H9 (cell line): ENCODE measurements at regions not wholly inside any gene's neighbourhood (a gene's known extent, or its start where the extent isn't known, plus 50 kb on each side); places are given as distances from the start of the nearest gene placed in this dataset.

Experiments
- DNase-seq: peaks from one replicate; pipeline ENCODE4 v3.0.0-alpha.2; 2017
- H2AFZ ChIP-seq: one replicate; pipeline ENCODE4 v1.6.1; 2013; ENCODE audit warnings: mild to moderate bottlenecking, low read length, control low read depth, moderate library complexity
- H2AK5ac ChIP-seq: 2 replicates; pipeline ENCODE4 v1.6.1; 2013; ENCODE audit warnings: low read length, control low read depth, mixed read lengths; ENCODE audit not compliant: insufficient read length
- H2BK120ac ChIP-seq: one replicate; pipeline ENCODE4 v1.6.1; 2013; ENCODE audit warnings: low read depth, mild to moderate bottlenecking, low read length, control low read depth, inconsistent platforms; ENCODE audit not compliant: poor library complexity, severe bottlenecking
- H2BK12ac ChIP-seq: 2 replicates; pipeline ENCODE4 v1.6.1; 2013; ENCODE audit warnings: low read length, control low read depth, mixed read lengths, low read depth; ENCODE audit not compliant: insufficient read length
- H2BK15ac ChIP-seq: 2 replicates; pipeline ENCODE4 v1.6.1; 2013; ENCODE audit warnings: low read depth, low read length, control low read depth
- H2BK20ac ChIP-seq: one replicate; pipeline ENCODE4 v1.6.1; 2013; ENCODE audit warnings: low read depth, mild to moderate bottlenecking, low read length, control low read depth, inconsistent platforms; ENCODE audit not compliant: poor library complexity, severe bottlenecking
- H2BK5ac ChIP-seq: 2 replicates; pipeline ENCODE4 v1.6.1; 2013; ENCODE audit warnings: low read length, control low read depth, mixed read lengths; ENCODE audit not compliant: insufficient read length
- H3K14ac ChIP-seq: 2 replicates; pipeline ENCODE4 v1.6.1; 2013; ENCODE audit warnings: low read length, control low read depth; ENCODE audit not compliant: insufficient read depth
- H3K18ac ChIP-seq: 2 replicates; pipeline ENCODE4 v1.6.1; 2013; ENCODE audit warnings: low read depth, mild to moderate bottlenecking, mixed read lengths, low read length, control low read depth; ENCODE audit not compliant: insufficient read length
- H3K23ac ChIP-seq: 2 replicates; pipeline ENCODE4 v1.6.1; 2013; ENCODE audit warnings: low read length, control low read depth, mixed read lengths, low read depth; ENCODE audit not compliant: insufficient read length
- H3K23me2 ChIP-seq: 2 replicates; pipeline ENCODE4 v1.6.1; 2013; ENCODE audit warnings: low read depth, mild to moderate bottlenecking, mixed read lengths, low read length, control low read depth; ENCODE audit not compliant: insufficient read length, poor library complexity, severe bottlenecking
- H3K27ac ChIP-seq: 2 replicates; pipeline ENCODE4 v1.5.1; 2013; ENCODE audit warnings: low read length, control low read depth, mixed read lengths, low read depth; ENCODE audit not compliant: insufficient read length
- H3K27me3 ChIP-seq: 2 replicates; pipeline ENCODE4 v1.6.1; 2013; ENCODE audit warnings: low read length, control low read depth, inconsistent platforms; ENCODE audit not compliant: insufficient read depth
- H3K4ac ChIP-seq: 2 replicates; pipeline ENCODE4 v1.6.1; 2013; ENCODE audit warnings: low read depth, mild to moderate bottlenecking, control low read depth, inconsistent platforms, low read length, moderate library complexity
- H3K4me1 ChIP-seq: 2 replicates; pipeline ENCODE4 v1.6.1; 2013; ENCODE audit warnings: low read length, control low read depth, inconsistent platforms; ENCODE audit not compliant: insufficient read depth
- H3K4me2 ChIP-seq: 2 replicates; pipeline ENCODE4 v1.6.1; 2013; ENCODE audit warnings: low read length, control low read depth, mixed read lengths; ENCODE audit not compliant: insufficient read length, insufficient read depth
- H3K56ac ChIP-seq: 2 replicates; pipeline ENCODE4 v1.6.1; 2013; ENCODE audit warnings: low read depth, mild to moderate bottlenecking, mixed read lengths, low read length, control low read depth; ENCODE audit not compliant: insufficient read length
- H3K79me1 ChIP-seq: 2 replicates; pipeline ENCODE4 v1.6.1; 2013; ENCODE audit warnings: low read depth, mild to moderate bottlenecking, moderate library complexity, low read length, control low read depth, inconsistent platforms; ENCODE audit not compliant: insufficient read depth, poor library complexity, severe bottlenecking
- H3K79me2 ChIP-seq: 2 replicates; pipeline ENCODE4 v1.6.1; 2013; ENCODE audit warnings: low read length, control low read depth, inconsistent platforms; ENCODE audit not compliant: insufficient read depth
- H3K9ac ChIP-seq: 2 replicates; pipeline ENCODE4 v1.6.1; 2013; ENCODE audit warnings: low read length, control low read depth, mixed read lengths; ENCODE audit not compliant: insufficient read length; ENCODE audit errors: extremely low read depth
- H3K9me3 ChIP-seq: one replicate; pipeline ENCODE4 v1.6.1; 2013; ENCODE audit warnings: low read depth, low read length, inconsistent platforms; ENCODE audit not compliant: control insufficient read depth
- H3T11ph ChIP-seq: one replicate; pipeline ENCODE4 v1.6.1; 2013; ENCODE audit warnings: mild to moderate bottlenecking, low read length, control low read depth, inconsistent platforms
- H4K20me1 ChIP-seq: one replicate; pipeline ENCODE4 v1.6.1; 2013; ENCODE audit not compliant: control insufficient read depth, insufficient read length, insufficient read depth
- H4K5ac ChIP-seq: 2 replicates; pipeline ENCODE4 v1.6.1; 2013; ENCODE audit warnings: low read depth, mild to moderate bottlenecking, mixed read lengths, low read length, control low read depth; ENCODE audit not compliant: insufficient read length
- H4K8ac ChIP-seq: replicated peaks from 2 replicates; pipeline ENCODE4 v1.6.1; 2013; ENCODE audit warnings: low read length, control low read depth, mixed read lengths, low read depth; ENCODE audit not compliant: insufficient read length
- H4K91ac ChIP-seq: 2 replicates; pipeline ENCODE4 v1.6.1; 2013; ENCODE audit warnings: low read depth, mild to moderate bottlenecking, moderate library complexity, mixed read lengths, low read length, control low read depth; ENCODE audit not compliant: insufficient read length
- H3K27ac Mint-ChIP-seq, 3 experiments: 2 replicates in 2 of 3; 3 replicates in 1 of 3; pipeline ENCODE4 v1.8.0; 2020 to 2021; ENCODE audit warnings: mixed read lengths in 3 of 3, mild to moderate bottlenecking in 1 of 3, moderate library complexity in 1 of 3
- H3K27me3 Mint-ChIP-seq: 2 replicates; pipeline ENCODE4 v1.8.0; 2021; ENCODE audit warnings: low read depth, mild to moderate bottlenecking, moderate library complexity, mixed read lengths
- H3K36me3 Mint-ChIP-seq, 3 experiments: 2 replicates in 2 of 3; 3 replicates in 1 of 3; pipeline ENCODE4 v1.8.0; 2020 to 2021; ENCODE audit warnings: low read depth in 3 of 3, mixed read lengths in 3 of 3; ENCODE audit not compliant: insufficient read depth in 1 of 3
- H3K4me1 Mint-ChIP-seq, 2 experiments: 2 replicates each; pipeline ENCODE4 v1.8.0; 2020; ENCODE audit warnings: mixed read lengths in 2 of 2
- H3K4me3 Mint-ChIP-seq, 2 experiments: 2 replicates in 1 of 2; 3 replicates in 1 of 2; pipeline ENCODE4 v1.8.0; 2020 to 2021; ENCODE audit warnings: mild to moderate bottlenecking in 2 of 2, mixed read lengths in 2 of 2, moderate library complexity in 1 of 2
- H3K9me3 Mint-ChIP-seq, 2 experiments: 2 replicates in 1 of 2; 3 replicates in 1 of 2; pipeline ENCODE4 v1.8.0; 2020; ENCODE audit warnings: mild to moderate bottlenecking in 2 of 2, mixed read lengths in 2 of 2, moderate library complexity in 1 of 2
- WGBS: extraction: QIAGEN DNeasy Blood & Tissue Kit; methylation state at CpG from one replicate; pipeline ENCODE4 v1.1.7; 2013; ENCODE audit warnings: missing lambda C conversion rate, low lambda C conversion rate, mixed read lengths; ENCODE audit not compliant: insufficient read length; ENCODE audit errors: extremely low coverage; 5-methylcytosine and 5-hydroxymethylcytosine counted together
- TF ChIP-seq, protein P1 (sequence below): fragments of 200-600 bp; sonication (generic); conservative IDR thresholded peaks from 3 replicates; pipeline ENCODE4 v1.8.0; 2021; ENCODE audit warnings: antibody characterized with exemption, mild to moderate bottlenecking

DNA sequence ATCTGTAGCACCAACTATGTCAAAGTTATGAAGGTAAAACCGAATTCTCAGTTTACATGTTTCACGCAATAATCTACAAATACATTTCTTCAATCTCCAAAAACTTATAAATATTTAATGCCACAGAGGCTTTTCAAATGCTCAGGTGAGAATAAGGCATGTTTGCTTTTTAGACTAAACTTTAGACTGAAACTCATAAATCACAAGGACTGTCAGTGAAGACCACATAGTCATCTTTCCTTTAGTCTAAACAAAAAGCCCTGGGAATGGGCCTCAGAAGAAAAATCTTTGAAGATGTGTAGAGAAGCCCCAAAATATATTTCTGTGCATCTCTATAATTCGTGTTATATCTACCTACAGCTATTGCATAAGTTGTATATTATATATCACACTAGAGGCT is 54.5 kb upstream of the DCTD start:
- Histone ChIP-seq H3K56ac (no peak overlapping the region), H4K5ac (no peak overlapping the region), H3K14ac (no peak overlapping the region), H3K27ac (no peak overlapping the region), H2BK12ac (no peak overlapping the region), H2BK5ac (no peak overlapping the region), H3T11ph (no peak overlapping the region), H2BK120ac (no peak overlapping the region), H2AK5ac (no peak overlapping the region), H3K9ac (no peak overlapping the region), H3K23ac (no peak overlapping the region), H3K27me3 (no peaks in the 10 kb centered on the region), H3K18ac (no peak overlapping the region), H3K79me2 (no peaks in the 10 kb centered on the region), H3K9me3 (no peaks in the 10 kb centered on the region), H2BK15ac (no peak overlapping the region), H3K23me2 (no peaks in the 10 kb centered on the region), H3K79me1 (no peaks in the 10 kb centered on the region), H4K20me1 (peaks cover 2% of the 10 kb centered on the region), H2BK20ac (no peak overlapping the region), H4K8ac (no peak overlapping the region), H4K91ac (no peak overlapping the region), H2AFZ (no peak overlapping the region), H3K4me1 (no peaks in the 10 kb centered on the region; the same call in 1 of the 2 replicates), H3K4me2 (no peak overlapping the region), H3K4ac (no peak overlapping the region)
- Mint-ChIP-seq H3K9me3 (no peaks in the 10 kb centered on the region), H3K4me1 (peaks cover 8% of the 10 kb centered on the region in 2 experiments; a peak in 3 of 4 replicates), H3K27ac (no peak overlapping the region), H3K36me3 (no peaks in the 10 kb centered on the region), H3K4me3 (no peak overlapping the region), H3K27me3 (peaks cover 8% of the 10 kb centered on the region)
- 100% methylated on average over 2 of the region's 3 CpGs for WGBS
- TF ChIP-seq, protein P1, sequence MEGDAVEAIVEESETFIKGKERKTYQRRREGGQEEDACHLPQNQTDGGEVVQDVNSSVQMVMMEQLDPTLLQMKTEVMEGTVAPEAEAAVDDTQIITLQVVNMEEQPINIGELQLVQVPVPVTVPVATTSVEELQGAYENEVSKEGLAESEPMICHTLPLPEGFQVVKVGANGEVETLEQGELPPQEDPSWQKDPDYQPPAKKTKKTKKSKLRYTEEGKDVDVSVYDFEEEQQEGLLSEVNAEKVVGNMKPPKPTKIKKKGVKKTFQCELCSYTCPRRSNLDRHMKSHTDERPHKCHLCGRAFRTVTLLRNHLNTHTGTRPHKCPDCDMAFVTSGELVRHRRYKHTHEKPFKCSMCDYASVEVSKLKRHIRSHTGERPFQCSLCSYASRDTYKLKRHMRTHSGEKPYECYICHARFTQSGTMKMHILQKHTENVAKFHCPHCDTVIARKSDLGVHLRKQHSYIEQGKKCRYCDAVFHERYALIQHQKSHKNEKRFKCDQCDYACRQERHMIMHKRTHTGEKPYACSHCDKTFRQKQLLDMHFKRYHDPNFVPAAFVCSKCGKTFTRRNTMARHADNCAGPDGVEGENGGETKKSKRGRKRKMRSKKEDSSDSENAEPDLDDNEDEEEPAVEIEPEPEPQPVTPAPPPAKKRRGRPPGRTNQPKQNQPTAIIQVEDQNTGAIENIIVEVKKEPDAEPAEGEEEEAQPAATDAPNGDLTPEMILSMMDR, result no peak
- no peak for DNase-seq
